DMS53 (cell line): ENCODE measurements at regions not wholly inside any gene's neighbourhood (a gene's known extent, or its start where the extent isn't known, plus 50 kb on each side); places are given as distances from the start of the nearest gene placed in this dataset.
A peak's percentile ranks its signal among the peaks of the same experiment; 100 is the strongest.

Source experiments
- DNase-seq: peaks from one replicate; lab custom pipeline; 2025; lab: John Stamatoyannopoulos, UW

GRCh38 chr11:95378789-95379188, 147.8 kb upstream of the SESN3 start:
- no peak for DNase-seq

GRCh38 chr11:95378111-95378510, 147.1 kb upstream of the SESN3 start:
- DNase-seq: no peak

GRCh38 chr11:95375886-95376285, 144.9 kb upstream of the SESN3 start:
- no peak for DNase-seq

- DNase-seq: no peak
These were observed 144.4 kb upstream of the SESN3 start for GRCh38 chr11:95375451-95375850.

GRCh38 chr11:95374105-95374504, 143.1 kb upstream of the SESN3 start:
- DNase-seq: no peak

- DNase-seq: no peak
These were observed 142.2 kb upstream of the SESN3 start for GRCh38 chr11:95373241-95373640.

GRCh38 chr11:95372097-95372656, 141.2 kb upstream of the SESN3 start:
- no peak for DNase-seq

GRCh38 chr11:95371153-95371552, 140.2 kb upstream of the SESN3 start:
- DNase-seq: no peak

- no peak for DNase-seq
These were observed 136.7 kb upstream of the SESN3 start for GRCh38 chr11:95367726-95368125.

GRCh38 chr11:95365348-95365747, 134.3 kb upstream of the SESN3 start:
- DNase-seq: no peak

GRCh38 chr11:95364324-95365295, 133.6 kb upstream of the SESN3 start:
- DNase-seq: peak; percentile 75

- peak; percentile 65 for DNase-seq
These were observed 132.7 kb upstream of the SESN3 start for GRCh38 chr11:95363708-95364107.

GRCh38 chr11:95363164-95363563, 132.2 kb upstream of the SESN3 start:
- no peak for DNase-seq

- DNase-seq: no peak
These were observed 130.2 kb upstream of the SESN3 start for GRCh38 chr11:95361180-95361579.

GRCh38 chr11:95360377-95361075, 129.5 kb upstream of the SESN3 start:
- DNase-seq: no peak

- DNase-seq: no peak
These were observed 128.8 kb upstream of the SESN3 start for GRCh38 chr11:95359756-95360155.

- DNase-seq: no peak
These were observed 128.3 kb upstream of the SESN3 start for GRCh38 chr11:95359341-95359663.

GRCh38 chr11:95358511-95359340, 127.7 kb upstream of the SESN3 start:
- DNase-seq: no peak

GRCh38 chr11:95354304-95354703, 123.3 kb upstream of the SESN3 start:
- DNase-seq: no peak

GRCh38 chr11:95353706-95354105, 122.7 kb upstream of the SESN3 start:
- no peak for DNase-seq

GRCh38 chr11:95352733-95353346, 121.8 kb upstream of the SESN3 start:
- no peak for DNase-seq
